ENCODE measurements at regions not wholly inside any gene's neighbourhood (a gene's known extent, or its start where the extent isn't known, plus 50 kb on each side); places are given as distances from the start of the nearest gene placed in this dataset.

- TF ChIP-seq POLR2A (IDR thresholded peaks at IDR 0.05; ENCODE audit: low read depth, low read length): no peak
- no peak for TF ChIP-seq TAF1 (IDR thresholded peaks at IDR 0.05; ENCODE audit: low read depth, low read length)
- TF ChIP-seq POLR2AphosphoS5 (IDR thresholded peaks at IDR 0.05; ENCODE audit: low read depth, low read length): no peak
- no peak for TF ChIP-seq PAX5 (IDR thresholded peaks at IDR 0.05; ENCODE audit: insufficient read depth, low read length, severe bottlenecking)
- TF ChIP-seq SPI1 (IDR thresholded peaks at IDR 0.05; ENCODE audit: low read depth, low read length): 0 out of 2 replicates have a peak, but pooled peaks have one; percentile 47
- TF ChIP-seq POU2F2 (IDR thresholded peaks at IDR 0.05; ENCODE audit: low read depth, low read length): no peak
Observed at GRCh38 chr3:194064380-194065332, 71.3 kb upstream of the HES1 start.
